ENCODE measurements at regions not wholly inside any gene's neighbourhood (a gene's known extent, or its start where the extent isn't known, plus 50 kb on each side); places are given as distances from the start of the nearest gene placed in this dataset.

- no peak for DNase-seq (ENCODE audit: low spot score)
- Mint-ChIP-seq H3K27ac (no peak overlapping the region), H3K4me3 (no peak overlapping the region)
These were observed 165.5 kb upstream of the BET1 start for GRCh38 chr7:94169682-94170081.

GRCh38 chr7:94170836-94171235, 166.7 kb upstream of the BET1 start:
- peaks cover 2% of the 10 kb centered on the region for H3K27me3 Mint-ChIP-seq (ENCODE audit: low read depth)
- H3K4me1 Mint-ChIP-seq (ENCODE audit: low read depth): peaks cover 5% of the 10 kb centered on the region
- H3K9me3 Mint-ChIP-seq: no peaks in the 10 kb centered on the region
- H3K27ac Mint-ChIP-seq: no peak overlapping the region
- no peak overlapping the region for H3K4me3 Mint-ChIP-seq
- DNase-seq (ENCODE audit: low spot score): no peak
- H3K36me3 Mint-ChIP-seq (ENCODE audit: low read depth): no peaks in the 10 kb centered on the region

More at GRCh38 chr7:94169682-94170081, 165.5 kb upstream of the BET1 start:
- Mint-ChIP-seq H3K4me1 (ENCODE audit: low read depth) (peaks cover 5% of the 10 kb centered on the region), H3K36me3 (ENCODE audit: low read depth) (no peaks in the 10 kb centered on the region), H3K27me3 (ENCODE audit: low read depth) (peaks cover 2% of the 10 kb centered on the region), H3K9me3 (no peaks in the 10 kb centered on the region)

- no peaks in the 10 kb centered on the region for H3K36me3 Mint-ChIP-seq (ENCODE audit: low read depth)
- H3K27ac Mint-ChIP-seq: no peak overlapping the region
- DNase-seq (ENCODE audit: low spot score): no peak
- no peaks in the 10 kb centered on the region for H3K9me3 Mint-ChIP-seq
- peaks cover 7% of the 10 kb centered on the region for H3K27me3 Mint-ChIP-seq (ENCODE audit: low read depth)
- H3K4me1 Mint-ChIP-seq (ENCODE audit: low read depth): peaks cover 5% of the 10 kb centered on the region
- H3K4me3 Mint-ChIP-seq: no peak overlapping the region
These were observed 169.3 kb upstream of the BET1 start for GRCh38 chr7:94173436-94173835.

- Mint-ChIP-seq H3K27ac (no peak overlapping the region), H3K27me3 (ENCODE audit: low read depth) (peaks cover 7% of the 10 kb centered on the region), H3K4me3 (no peak overlapping the region), H3K9me3 (no peaks in the 10 kb centered on the region), H3K4me1 (ENCODE audit: low read depth) (peaks cover 5% of the 10 kb centered on the region), H3K36me3 (ENCODE audit: low read depth) (no peaks in the 10 kb centered on the region)
- no peak for DNase-seq (ENCODE audit: low spot score)
These were observed 170.2 kb upstream of the BET1 start for GRCh38 chr7:94174375-94174774.

GRCh38 chr7:94174956-94175355, 170.8 kb upstream of the BET1 start:
- H3K4me1 Mint-ChIP-seq (ENCODE audit: low read depth): peaks cover 5% of the 10 kb centered on the region
- no peaks in the 10 kb centered on the region for H3K9me3 Mint-ChIP-seq
- H3K36me3 Mint-ChIP-seq (ENCODE audit: low read depth): no peaks in the 10 kb centered on the region
- DNase-seq (ENCODE audit: low spot score): no peak
- H3K4me3 Mint-ChIP-seq: no peak overlapping the region
- H3K27me3 Mint-ChIP-seq (ENCODE audit: low read depth): peaks cover 7% of the 10 kb centered on the region
- H3K27ac Mint-ChIP-seq: no peak overlapping the region

GRCh38 chr7:94176694-94177200, 172.6 kb upstream of the BET1 start:
- no peaks in the 10 kb centered on the region for H3K9me3 Mint-ChIP-seq
- no peak for DNase-seq (ENCODE audit: low spot score)
- H3K36me3 Mint-ChIP-seq (ENCODE audit: low read depth): no peaks in the 10 kb centered on the region
- no peak overlapping the region for H3K4me3 Mint-ChIP-seq
- no peaks in the 10 kb centered on the region for H3K4me1 Mint-ChIP-seq (ENCODE audit: low read depth)
- H3K27me3 Mint-ChIP-seq (ENCODE audit: low read depth): peaks cover 5% of the 10 kb centered on the region
- H3K27ac Mint-ChIP-seq: no peak overlapping the region

GRCh38 chr7:94177441-94177840, 173.3 kb upstream of the BET1 start:
- no peak for DNase-seq (ENCODE audit: low spot score)
- peaks cover 5% of the 10 kb centered on the region for H3K27me3 Mint-ChIP-seq (ENCODE audit: low read depth)
- no peaks in the 10 kb centered on the region for H3K9me3 Mint-ChIP-seq
- H3K4me3 Mint-ChIP-seq: no peak overlapping the region
- no peaks in the 10 kb centered on the region for H3K4me1 Mint-ChIP-seq (ENCODE audit: low read depth)
- H3K36me3 Mint-ChIP-seq (ENCODE audit: low read depth): no peaks in the 10 kb centered on the region
- no peak overlapping the region for H3K27ac Mint-ChIP-seq

- Mint-ChIP-seq H3K4me1 (ENCODE audit: low read depth) (no peaks in the 10 kb centered on the region), H3K9me3 (no peaks in the 10 kb centered on the region), H3K27me3 (ENCODE audit: low read depth) (peaks cover 5% of the 10 kb centered on the region), H3K27ac (no peak overlapping the region), H3K36me3 (ENCODE audit: low read depth) (no peaks in the 10 kb centered on the region), H3K4me3 (no peak overlapping the region)
- DNase-seq (ENCODE audit: low spot score): peak; percentile 6
These were observed 174.1 kb upstream of the BET1 start for GRCh38 chr7:94178230-94178629.

- no peaks in the 10 kb centered on the region for H3K36me3 Mint-ChIP-seq (ENCODE audit: low read depth)
- H3K9me3 Mint-ChIP-seq: no peaks in the 10 kb centered on the region
These were observed 175.3 kb upstream of the BET1 start for GRCh38 chr7:94179466-94179865.

GRCh38 chr7:94182066-94182465, 177.9 kb upstream of the BET1 start:
- Mint-ChIP-seq H3K27me3 (ENCODE audit: low read depth) (peaks cover 7% of the 10 kb centered on the region), H3K36me3 (ENCODE audit: low read depth) (no peaks in the 10 kb centered on the region), H3K27ac (no peak overlapping the region), H3K9me3 (no peaks in the 10 kb centered on the region), H3K4me1 (ENCODE audit: low read depth) (no peaks in the 10 kb centered on the region), H3K4me3 (no peak overlapping the region)
- DNase-seq (ENCODE audit: low spot score): no peak

More at GRCh38 chr7:94179466-94179865, 175.3 kb upstream of the BET1 start:
- no peaks in the 10 kb centered on the region for H3K4me1 Mint-ChIP-seq (ENCODE audit: low read depth)
- no peak overlapping the region for H3K27ac Mint-ChIP-seq
- no peak overlapping the region for H3K4me3 Mint-ChIP-seq
- H3K27me3 Mint-ChIP-seq (ENCODE audit: low read depth): peaks cover 5% of the 10 kb centered on the region
- DNase-seq (ENCODE audit: low spot score): no peak

GRCh38 chr7:94182721-94183120, 178.6 kb upstream of the BET1 start:
- H3K9me3 Mint-ChIP-seq: no peaks in the 10 kb centered on the region
- H3K36me3 Mint-ChIP-seq (ENCODE audit: low read depth): no peaks in the 10 kb centered on the region
- H3K4me1 Mint-ChIP-seq (ENCODE audit: low read depth): no peaks in the 10 kb centered on the region
- H3K27me3 Mint-ChIP-seq (ENCODE audit: low read depth): peaks cover 3% of the 10 kb centered on the region
- no peak overlapping the region for H3K27ac Mint-ChIP-seq
- no peak for DNase-seq (ENCODE audit: low spot score)
- no peak overlapping the region for H3K4me3 Mint-ChIP-seq

GRCh38 chr7:94183289-94183749, 179.2 kb upstream of the BET1 start:
- no peak overlapping the region for H3K27ac Mint-ChIP-seq
- DNase-seq (ENCODE audit: low spot score): no peak

GRCh38 chr7:94183891-94184290, 179.7 kb upstream of the BET1 start:
- H3K36me3 Mint-ChIP-seq (ENCODE audit: low read depth): no peaks in the 10 kb centered on the region
- DNase-seq (ENCODE audit: low spot score): no peak
- no peaks in the 10 kb centered on the region for H3K4me1 Mint-ChIP-seq (ENCODE audit: low read depth)
- H3K4me3 Mint-ChIP-seq: no peak overlapping the region
- no peak overlapping the region for H3K27ac Mint-ChIP-seq
- H3K9me3 Mint-ChIP-seq: no peaks in the 10 kb centered on the region
- peaks cover 3% of the 10 kb centered on the region for H3K27me3 Mint-ChIP-seq (ENCODE audit: low read depth)

More at GRCh38 chr7:94183289-94183749, 179.2 kb upstream of the BET1 start:
- peaks cover 3% of the 10 kb centered on the region for H3K27me3 Mint-ChIP-seq (ENCODE audit: low read depth)
- no peaks in the 10 kb centered on the region for H3K36me3 Mint-ChIP-seq (ENCODE audit: low read depth)
- H3K4me3 Mint-ChIP-seq: no peak overlapping the region
- no peaks in the 10 kb centered on the region for H3K4me1 Mint-ChIP-seq (ENCODE audit: low read depth)
- no peaks in the 10 kb centered on the region for H3K9me3 Mint-ChIP-seq

- no peaks in the 10 kb centered on the region for H3K9me3 Mint-ChIP-seq
- no peaks in the 10 kb centered on the region for H3K4me1 Mint-ChIP-seq (ENCODE audit: low read depth)
- no peak overlapping the region for H3K4me3 Mint-ChIP-seq
- no peak for DNase-seq (ENCODE audit: low spot score)
- no peaks in the 10 kb centered on the region for H3K36me3 Mint-ChIP-seq (ENCODE audit: low read depth)
- no peak overlapping the region for H3K27ac Mint-ChIP-seq
- H3K27me3 Mint-ChIP-seq (ENCODE audit: low read depth): peaks cover 3% of the 10 kb centered on the region
These were observed 184.2 kb upstream of the BET1 start for GRCh38 chr7:94188350-94188749.

GRCh38 chr7:94190599-94191061, 186.5 kb upstream of the BET1 start:
- H3K36me3 Mint-ChIP-seq (ENCODE audit: low read depth): no peaks in the 10 kb centered on the region

More at GRCh38 chr7:94190599-94191061, 186.5 kb upstream of the BET1 start:
- Mint-ChIP-seq H3K9me3 (no peaks in the 10 kb centered on the region), H3K27me3 (ENCODE audit: low read depth) (peaks cover 3% of the 10 kb centered on the region), H3K27ac (no peak overlapping the region), H3K4me1 (ENCODE audit: low read depth) (no peaks in the 10 kb centered on the region), H3K4me3 (no peak overlapping the region)
- DNase-seq (ENCODE audit: low spot score): no peak

Measured in T-helper 2 cell treated with Interferon-gamma antibody and Interleukin-4, amounts not matched to agents 5 μg/mL and 100 μg/mL, for 36 hours (primary cell).